HUES6 (cell line): ENCODE measurements at regions not wholly inside any gene's neighbourhood (a gene's known extent, or its start where the extent isn't known, plus 50 kb on each side); places are given as distances from the start of the nearest gene placed in this dataset.

Experiments used
- H3K27ac ChIP-seq: 2 replicates; pipeline ENCODE4 v1.7.0; 2013; ENCODE audit warnings: low read depth, mild to moderate bottlenecking, low read length, inconsistent platforms
- H3K27me3 ChIP-seq: 2 replicates; pipeline ENCODE4 v1.6.1; 2013; ENCODE audit warnings: low read length; ENCODE audit not compliant: control insufficient read depth, insufficient read depth
- H3K36me3 ChIP-seq: 2 replicates; pipeline ENCODE4 v1.6.1; 2013; ENCODE audit warnings: low read length; ENCODE audit not compliant: control insufficient read depth, insufficient read depth
- H3K4me1 ChIP-seq: 2 replicates; pipeline ENCODE4 v1.6.1; 2013; ENCODE audit warnings: low read length; ENCODE audit not compliant: control insufficient read depth, insufficient read depth
- H3K4me3 ChIP-seq: 2 replicates; pipeline ENCODE4 v1.5.1; 2013; ENCODE audit warnings: low read depth, low read length
- H3K9ac ChIP-seq: one replicate; pipeline ENCODE4 v1.6.1; 2013; ENCODE audit warnings: mild to moderate bottlenecking, low read length
- H3K9me3 ChIP-seq: 2 replicates; pipeline ENCODE4 v1.6.1; 2013; ENCODE audit warnings: low read depth, low read length; ENCODE audit not compliant: control insufficient read depth, insufficient read depth

DNA sequence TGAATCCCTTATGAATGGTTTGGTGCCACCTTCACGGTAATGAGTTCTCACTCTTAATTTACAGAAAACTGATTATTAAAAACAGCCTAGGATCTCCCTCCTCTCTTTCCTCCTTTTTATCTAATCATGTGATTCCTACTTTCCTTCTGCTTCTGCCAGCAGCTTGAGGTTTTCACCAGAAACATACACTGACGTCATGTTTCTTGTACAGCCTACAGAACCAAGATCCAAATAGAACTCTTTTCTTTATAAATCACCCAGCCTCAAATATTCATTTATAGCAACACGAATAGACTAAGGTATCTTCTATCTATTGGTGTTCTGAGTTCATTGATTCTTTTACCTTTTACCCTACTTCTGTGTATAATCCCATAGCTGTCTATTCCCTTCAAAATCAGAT is 388.9 kb upstream of the CDH10 start:
- Histone ChIP-seq H3K4me3 (no peak overlapping the region), H3K27ac (no peak overlapping the region), H3K9ac (no peak overlapping the region), H3K4me1 (no peaks in the 10 kb centered on the region), H3K36me3 (no peaks in the 10 kb centered on the region), H3K9me3 (no peaks in the 10 kb centered on the region), H3K27me3 (no peaks in the 10 kb centered on the region)

DNA sequence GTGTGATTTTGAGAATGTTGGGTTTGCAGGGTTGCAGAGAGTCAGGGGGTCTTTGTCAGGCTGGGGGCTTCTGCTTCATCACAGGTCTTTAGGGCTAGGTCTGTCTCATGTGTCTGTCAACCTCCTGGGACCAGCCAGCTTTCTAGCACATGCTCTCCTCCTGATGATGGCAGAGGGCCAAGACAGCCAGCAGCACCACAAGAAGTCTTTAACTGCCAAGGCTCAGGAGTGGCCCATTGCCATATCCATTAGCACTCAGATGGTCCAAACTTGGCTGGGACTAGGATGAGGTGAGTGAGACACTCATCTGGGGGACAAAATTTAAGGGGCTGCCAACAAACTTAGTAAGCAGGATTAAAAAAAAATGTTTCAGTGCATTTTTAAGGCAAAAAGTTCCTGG is 384.2 kb upstream of the CDH10 start:
- Histone ChIP-seq H3K9me3 (no peaks in the 10 kb centered on the region), H3K27ac (no peak overlapping the region), H3K4me3 (no peak overlapping the region), H3K36me3 (no peaks in the 10 kb centered on the region), H3K27me3 (no peaks in the 10 kb centered on the region), H3K9ac (no peak overlapping the region), H3K4me1 (no peaks in the 10 kb centered on the region)

DNA sequence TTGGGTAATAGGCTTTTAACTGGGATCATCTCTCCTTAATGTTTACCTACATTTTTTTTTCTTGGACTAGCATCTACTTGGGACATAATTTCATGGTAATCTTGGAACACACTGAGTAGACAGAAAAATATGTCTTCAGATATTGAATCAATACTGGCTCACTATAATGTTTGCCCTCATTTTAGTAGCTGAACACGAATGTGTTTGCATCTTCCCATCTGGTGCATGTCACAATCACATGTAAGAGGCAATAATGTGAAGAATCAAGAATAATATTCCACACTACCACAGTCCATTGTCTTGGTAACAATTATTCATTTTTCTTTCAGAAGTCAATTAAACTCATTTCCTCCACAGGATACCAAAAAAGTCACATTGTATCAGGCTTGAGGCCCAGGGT is 382.7 kb upstream of the CDH10 start:
- Histone ChIP-seq H3K36me3 (no peaks in the 10 kb centered on the region), H3K9ac (no peak overlapping the region), H3K9me3 (no peaks in the 10 kb centered on the region), H3K27me3 (no peaks in the 10 kb centered on the region), H3K27ac (no peak overlapping the region), H3K4me1 (no peaks in the 10 kb centered on the region), H3K4me3 (no peak overlapping the region)

DNA sequence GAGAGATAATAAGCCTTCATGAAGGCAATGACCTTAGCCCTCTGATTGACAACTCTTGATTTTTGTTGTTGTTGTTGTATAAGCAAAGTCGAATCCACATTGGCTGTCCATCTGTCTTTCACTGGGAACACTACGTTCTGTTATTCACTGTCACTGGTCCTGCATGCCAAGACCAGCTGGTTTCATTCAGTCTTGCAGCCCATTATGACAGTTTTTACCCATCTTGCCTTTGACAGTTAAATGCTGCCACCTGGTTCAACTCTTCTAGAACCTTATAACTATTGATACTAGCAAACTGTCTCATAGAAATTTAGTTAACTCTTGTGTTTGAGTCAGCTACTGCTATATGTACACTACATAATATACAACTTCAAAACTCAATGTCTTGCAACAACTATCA is 382.3 kb upstream of the CDH10 start:
- H3K4me1 ChIP-seq = no peaks in the 10 kb centered on the region

DNA sequence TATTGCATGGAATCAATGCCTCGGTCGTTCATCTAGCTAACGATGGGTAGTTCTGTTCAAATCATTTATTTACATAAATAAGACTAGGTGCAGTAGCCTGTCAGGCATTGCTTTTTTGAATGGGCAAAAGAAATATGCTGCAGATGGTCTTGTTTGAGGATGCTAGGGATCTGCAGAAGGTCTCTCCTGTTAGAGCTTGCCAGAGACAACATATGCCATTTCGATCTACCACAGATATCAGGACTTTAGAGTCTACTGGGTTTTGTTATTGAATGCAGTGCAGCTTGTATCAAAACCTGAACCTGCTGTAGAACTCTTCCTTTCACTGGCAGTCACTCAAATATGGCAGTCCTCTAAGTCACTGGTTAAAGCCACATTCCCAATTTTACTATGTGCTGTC is 381.1 kb upstream of the CDH10 start:
- no peaks in the 10 kb centered on the region for H3K9me3 ChIP-seq
- no peaks in the 10 kb centered on the region for H3K27me3 ChIP-seq
- no peak overlapping the region for H3K4me3 ChIP-seq
- no peaks in the 10 kb centered on the region for H3K36me3 ChIP-seq
- no peak overlapping the region for H3K27ac ChIP-seq
- peaks cover 11% of the 10 kb centered on the region for H3K4me1 ChIP-seq
- no peak overlapping the region for H3K9ac ChIP-seq

More for the DNA sequence above, 382.3 kb upstream of the CDH10 start:
- H3K9me3 ChIP-seq = no peaks in the 10 kb centered on the region
- no peaks in the 10 kb centered on the region for H3K27me3 ChIP-seq
- H3K27ac ChIP-seq = no peak overlapping the region
- no peak overlapping the region for H3K9ac ChIP-seq
- H3K36me3 ChIP-seq = no peaks in the 10 kb centered on the region
- no peak overlapping the region for H3K4me3 ChIP-seq

DNA sequence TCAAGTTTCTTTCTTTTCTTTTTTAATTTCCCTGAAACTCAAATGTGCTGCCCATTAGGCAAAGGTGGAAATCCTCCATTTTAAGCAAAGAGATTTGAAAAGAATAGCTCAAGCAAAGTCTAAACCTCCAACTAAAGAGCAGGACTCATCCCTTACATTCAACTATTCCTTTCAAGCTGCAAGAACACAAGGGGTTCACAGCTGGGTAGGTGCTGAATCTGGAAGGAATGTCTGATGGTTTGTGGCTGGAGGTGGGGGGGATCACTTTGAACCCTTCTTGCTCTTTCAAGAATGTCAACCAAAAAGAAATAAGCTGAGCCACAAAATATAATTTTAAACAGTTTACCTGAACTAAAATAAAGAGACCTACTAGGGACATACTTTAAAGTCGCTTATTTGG is 375.7 kb upstream of the CDH10 start:
- H3K9me3 ChIP-seq = no peaks in the 10 kb centered on the region
- H3K9ac ChIP-seq = no peak overlapping the region
- no peaks in the 10 kb centered on the region for H3K27me3 ChIP-seq
- H3K4me1 ChIP-seq = peaks cover 16% of the 10 kb centered on the region
- no peak overlapping the region for H3K4me3 ChIP-seq
- no peak overlapping the region for H3K27ac ChIP-seq
- H3K36me3 ChIP-seq = no peaks in the 10 kb centered on the region

DNA sequence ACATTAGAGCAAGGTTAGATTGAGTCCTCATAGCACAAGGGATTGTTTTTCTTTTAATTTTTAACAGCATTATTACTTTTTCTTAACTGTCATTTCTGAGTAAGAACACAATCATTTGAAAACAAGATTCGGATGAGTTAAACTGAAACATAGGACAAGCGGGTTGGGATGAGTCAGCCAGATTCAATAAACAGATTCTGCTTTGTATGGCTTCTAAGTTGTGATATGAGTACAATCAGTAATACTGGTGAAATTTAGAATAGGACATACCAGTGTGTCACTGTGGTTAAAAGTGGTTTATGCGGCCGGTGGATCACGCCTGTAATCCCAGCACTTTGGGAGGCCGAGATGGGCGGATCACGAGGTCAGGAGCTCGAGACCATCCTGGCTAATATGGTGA is 364.3 kb upstream of the CDH10 start:
- no peak overlapping the region for H3K27ac ChIP-seq
- no peaks in the 10 kb centered on the region for H3K4me1 ChIP-seq
- H3K9ac ChIP-seq = no peak overlapping the region
- no peaks in the 10 kb centered on the region for H3K36me3 ChIP-seq
- no peak overlapping the region for H3K4me3 ChIP-seq
- H3K9me3 ChIP-seq = no peaks in the 10 kb centered on the region
- no peaks in the 10 kb centered on the region for H3K27me3 ChIP-seq

DNA sequence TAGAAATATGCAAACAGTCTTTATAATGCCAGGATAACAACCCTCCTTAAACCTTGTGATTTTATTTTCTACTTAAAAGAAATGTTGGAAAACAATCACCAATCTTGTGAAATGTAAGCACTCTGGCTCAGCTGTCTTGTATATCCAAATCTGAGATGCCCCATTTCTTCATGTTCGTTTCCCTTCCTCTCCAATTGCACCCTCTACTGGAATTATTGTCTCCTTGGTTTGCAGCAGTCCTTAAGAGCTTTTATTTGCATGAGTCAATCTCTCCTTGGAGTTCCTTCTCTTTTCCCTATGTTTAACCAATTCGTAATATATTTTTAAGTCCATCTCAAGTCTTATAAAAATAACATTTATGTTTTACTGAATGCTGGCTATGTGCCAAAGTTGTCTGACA is 362.0 kb upstream of the CDH10 start:
- Histone ChIP-seq H3K27me3 (no peaks in the 10 kb centered on the region), H3K9me3 (no peaks in the 10 kb centered on the region), H3K4me1 (no peaks in the 10 kb centered on the region), H3K36me3 (no peaks in the 10 kb centered on the region), H3K9ac (no peak overlapping the region), H3K27ac (no peak overlapping the region), H3K4me3 (no peak overlapping the region)

DNA sequence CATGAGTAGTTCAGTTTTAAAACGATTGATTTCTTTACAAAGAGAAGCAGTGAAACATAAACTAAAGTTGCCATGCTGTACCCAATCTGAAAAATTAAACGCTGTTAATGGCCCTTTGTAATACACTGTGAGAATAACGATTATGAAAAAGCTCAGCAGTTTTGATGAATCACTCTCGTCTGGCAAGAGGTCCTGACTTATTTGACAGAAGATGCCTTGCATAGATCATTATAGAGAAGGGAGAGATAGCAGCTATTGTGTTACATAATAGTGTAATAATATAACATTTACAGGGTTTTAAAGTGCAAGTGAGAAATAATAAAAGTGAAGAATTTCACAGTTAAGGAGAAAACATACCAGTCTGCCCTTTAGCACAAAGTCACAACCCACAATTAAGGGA is 361.5 kb upstream of the CDH10 start:
- Histone ChIP-seq H3K27me3 (no peaks in the 10 kb centered on the region), H3K27ac (no peak overlapping the region)

DNA sequence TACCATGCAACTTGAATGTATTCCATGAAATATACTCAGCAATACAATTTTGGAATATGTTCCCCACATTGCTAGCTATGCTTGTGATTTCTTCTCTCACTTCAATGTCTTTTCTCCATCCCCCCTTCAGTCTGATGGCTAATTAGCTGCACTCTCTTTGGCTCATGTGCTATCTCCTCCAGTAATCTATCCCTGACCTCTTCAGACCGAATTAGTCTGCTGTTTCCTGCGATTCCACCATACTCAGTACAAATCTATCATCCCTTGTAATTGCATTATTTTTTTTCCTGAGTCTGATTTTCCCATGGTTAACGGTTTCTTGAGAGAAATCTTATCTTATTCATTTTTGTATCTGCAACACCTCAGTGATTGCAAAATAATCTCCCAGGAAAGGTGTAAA is 360.7 kb upstream of the CDH10 start:
- H3K27ac ChIP-seq = no peak overlapping the region
- H3K9ac ChIP-seq = no peak overlapping the region
- no peaks in the 10 kb centered on the region for H3K36me3 ChIP-seq
- no peaks in the 10 kb centered on the region for H3K4me1 ChIP-seq
- H3K9me3 ChIP-seq = no peaks in the 10 kb centered on the region
- no peak overlapping the region for H3K4me3 ChIP-seq
- no peaks in the 10 kb centered on the region for H3K27me3 ChIP-seq

More for the DNA sequence above, 361.5 kb upstream of the CDH10 start:
- Histone ChIP-seq H3K9me3 (no peaks in the 10 kb centered on the region), H3K9ac (no peak overlapping the region), H3K36me3 (no peaks in the 10 kb centered on the region), H3K4me1 (no peaks in the 10 kb centered on the region), H3K4me3 (no peak overlapping the region)

DNA sequence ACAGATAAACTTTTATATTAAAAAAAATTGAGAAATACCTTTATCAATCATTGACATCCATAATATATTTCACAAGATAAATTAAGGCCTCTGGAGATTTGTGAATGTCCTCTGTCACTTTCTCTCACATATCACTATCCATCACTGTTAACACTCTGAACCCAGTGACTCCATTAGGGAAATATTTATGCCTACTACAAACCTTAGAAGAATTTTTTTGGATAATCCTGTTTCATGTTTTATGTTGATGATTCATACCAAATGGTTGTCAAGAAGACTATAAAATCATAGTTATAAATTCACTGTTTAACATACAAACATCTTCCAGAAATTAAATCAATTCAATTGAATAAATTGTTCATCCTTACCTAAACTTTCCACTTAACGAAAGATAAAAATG is 357.6 kb upstream of the CDH10 start:
- Histone ChIP-seq H3K9me3 (no peaks in the 10 kb centered on the region), H3K9ac (no peak overlapping the region), H3K4me3 (no peak overlapping the region), H3K27me3 (no peaks in the 10 kb centered on the region), H3K4me1 (no peaks in the 10 kb centered on the region), H3K27ac (no peak overlapping the region), H3K36me3 (no peaks in the 10 kb centered on the region)

DNA sequence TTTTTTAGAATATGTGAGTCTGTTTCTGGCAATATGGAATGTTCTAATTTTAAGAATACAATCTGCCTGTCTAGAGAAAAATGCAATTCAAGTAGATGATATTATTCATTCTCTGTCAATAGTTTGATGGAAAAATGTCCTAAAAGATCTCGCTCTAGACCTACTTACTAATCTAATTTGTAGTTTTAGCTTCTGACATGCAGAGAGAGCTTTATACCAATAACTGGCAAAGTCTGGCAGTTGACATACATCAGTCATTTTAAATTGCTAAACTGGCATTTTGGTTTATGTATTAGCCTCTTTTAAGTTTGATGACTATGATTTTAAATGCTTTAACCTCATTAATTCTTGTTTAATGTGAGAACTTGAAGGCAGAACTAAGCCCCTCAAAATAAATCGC is 355.0 kb upstream of the CDH10 start:
- H3K36me3 ChIP-seq = no peaks in the 10 kb centered on the region
- no peak overlapping the region for H3K27ac ChIP-seq
- no peaks in the 10 kb centered on the region for H3K27me3 ChIP-seq
- no peaks in the 10 kb centered on the region for H3K9me3 ChIP-seq
- no peaks in the 10 kb centered on the region for H3K4me1 ChIP-seq
- H3K4me3 ChIP-seq = no peak overlapping the region
- no peak overlapping the region for H3K9ac ChIP-seq
